ENCODE measurements at regions not wholly inside any gene's neighbourhood (a gene's known extent, or its start where the extent isn't known, plus 50 kb on each side); places are given as distances from the start of the nearest gene placed in this dataset.

GRCh38 chr15:25060472-25060803, 105.7 kb downstream of the SNRPN start:
- TF ChIP-seq POLR2AphosphoS5 (IDR thresholded peaks at IDR 0.05; ENCODE audit: low read depth) (no peak), REST (IDR thresholded peaks at IDR 0.05; ENCODE audit: insufficient replicate concordance, low read depth) (no peak), CTCF (IDR thresholded peaks at IDR 0.05; ENCODE audit: insufficient read depth, low read length) (no peak)

All from HL-60 (cell line).